GM19193 (cell line): ENCODE measurements at regions not wholly inside any gene's neighbourhood (a gene's known extent, or its start where the extent isn't known, plus 50 kb on each side); places are given as distances from the start of the nearest gene placed in this dataset.

Experiments
- POLR2A ChIP-seq: IDR thresholded peaks from 4 replicates; pipeline ENCODE4 v1.6.1; 2011; ENCODE audit not compliant: insufficient read depth, insufficient read length; ENCODE audit errors: extremely low read depth

DNA sequence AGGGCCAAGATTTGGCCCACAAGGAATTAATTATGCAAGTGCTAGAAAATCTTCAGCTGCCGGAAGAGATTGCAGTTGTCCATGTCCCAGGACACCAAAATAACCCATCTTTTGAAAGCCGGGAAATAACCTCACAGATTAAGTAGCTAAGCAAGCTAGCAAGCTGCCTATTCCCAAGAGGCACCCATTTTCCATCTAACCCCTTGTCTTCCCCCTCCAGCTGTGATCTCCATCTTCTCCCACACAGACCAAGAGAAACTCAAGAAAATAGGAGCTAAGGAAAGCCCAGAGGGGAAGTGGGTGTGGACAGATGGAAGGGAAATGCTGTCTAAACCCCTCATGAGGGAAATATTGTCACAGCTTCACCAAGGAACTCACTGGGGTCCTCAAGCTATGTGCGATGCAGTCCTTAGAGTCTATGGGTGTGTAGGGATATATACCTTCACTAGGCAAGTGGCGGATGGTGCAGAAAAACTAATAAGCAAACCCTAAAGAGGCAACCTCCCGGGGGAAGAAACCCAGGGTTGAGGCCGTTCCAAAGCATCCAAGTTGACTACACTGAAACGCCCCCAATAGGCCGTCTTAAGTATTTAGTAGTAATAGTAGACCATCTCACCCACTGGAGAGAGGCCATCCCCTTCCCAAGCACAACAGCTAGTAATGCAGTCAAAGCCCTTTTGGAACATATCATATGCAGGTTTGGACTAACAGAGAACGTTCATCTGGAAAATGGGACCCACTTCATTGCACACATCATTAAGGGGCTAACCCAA lies 64.3 kb upstream of the PRSS16 start:
- TF ChIP-seq POLR2A, result no peak

- TF ChIP-seq POLR2A, result no peak
These were observed 60.1 kb upstream of the PRSS16 start for GRCh38 chr6:27187231-27188060.

DNA sequence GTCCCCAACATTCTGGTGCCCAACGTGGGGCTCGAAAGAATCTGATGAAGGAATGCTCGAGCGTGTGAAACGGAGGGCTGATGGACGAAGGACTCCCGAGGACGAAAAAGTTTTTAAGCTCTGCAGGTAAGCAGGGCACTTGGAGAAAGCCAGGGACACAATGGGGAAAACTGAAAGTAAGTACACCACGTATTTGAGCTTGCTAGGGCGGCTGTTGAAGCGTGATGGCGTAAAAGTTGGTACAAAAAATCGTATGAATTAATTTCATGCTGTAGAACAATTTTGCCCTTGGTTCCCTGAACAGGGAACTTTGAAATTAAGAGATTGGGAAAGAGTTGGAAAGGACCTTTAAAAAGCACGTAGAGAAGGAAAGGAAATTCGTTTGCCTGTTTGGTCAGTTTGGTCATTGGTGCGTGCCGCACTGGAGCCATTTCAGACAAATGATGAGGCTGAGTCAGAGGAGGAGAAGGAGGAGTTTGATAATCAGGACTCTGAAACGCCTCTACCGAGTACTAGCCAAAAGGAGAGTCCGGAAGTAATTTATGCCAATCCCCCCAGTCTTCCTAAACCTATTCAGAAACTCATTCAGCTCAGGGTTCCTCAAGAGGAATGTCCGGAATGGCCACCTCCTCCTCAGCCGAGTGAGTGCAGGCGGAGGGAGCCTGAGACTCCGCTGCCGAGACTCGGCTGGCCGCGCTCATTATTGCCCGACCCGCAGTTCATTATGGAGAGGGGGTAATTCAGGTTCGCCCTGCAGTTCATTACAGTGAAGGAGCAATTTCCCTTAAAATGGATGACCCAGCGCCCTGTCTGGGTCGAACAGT lies 59.2 kb upstream of the PRSS16 start:
- peak; percentile 44 for TF ChIP-seq POLR2A

DNA sequence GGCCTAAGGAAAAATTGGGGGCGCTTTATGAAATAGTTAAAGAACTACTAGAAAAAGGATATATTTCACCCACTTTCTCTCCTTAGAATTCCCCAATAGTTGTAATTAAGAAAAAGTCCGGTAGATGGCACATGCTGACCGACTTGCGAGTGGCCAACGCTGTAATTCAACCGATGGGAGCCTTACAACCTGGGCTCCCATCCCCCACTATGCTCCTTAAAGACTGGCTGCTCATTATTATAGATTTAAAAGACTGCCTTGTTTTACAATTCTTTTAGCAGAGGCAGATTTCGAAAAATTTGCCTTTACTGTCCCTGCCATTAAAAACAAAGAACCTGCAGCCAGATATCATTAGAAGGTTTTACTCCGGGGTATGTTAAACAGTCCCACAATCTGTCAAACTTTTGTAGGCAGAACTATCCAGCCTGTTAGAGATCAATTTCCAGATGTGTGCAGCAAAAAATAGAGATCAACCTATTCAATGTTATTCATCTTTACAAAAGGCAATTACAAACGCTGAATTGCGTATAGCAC lies 58.5 kb upstream of the PRSS16 start:
- TF ChIP-seq POLR2A, result no peak

DNA sequence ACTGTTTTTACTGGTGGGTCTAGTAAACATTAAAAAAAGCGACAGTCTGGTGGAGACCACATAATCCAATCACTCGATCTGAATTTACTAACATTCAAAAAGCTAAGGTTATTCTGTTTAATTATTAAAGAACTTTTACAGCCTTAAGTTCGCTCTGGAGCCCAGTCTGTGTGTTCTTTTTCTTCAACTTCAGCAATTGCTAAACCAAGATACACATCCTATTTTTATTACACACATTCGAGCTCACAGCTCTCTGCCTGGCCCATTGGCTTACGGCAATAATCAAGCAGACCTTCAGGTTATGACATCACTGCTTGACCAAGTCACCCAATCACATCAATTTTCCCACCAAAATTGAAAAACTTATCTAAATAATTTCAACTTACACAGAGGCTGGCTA lies 57.4 kb upstream of the PRSS16 start:
- no peak for TF ChIP-seq POLR2A
